PFSK-1 (cell line): ENCODE measurements at regions not wholly inside any gene's neighbourhood (a gene's known extent, or its start where the extent isn't known, plus 50 kb on each side); places are given as distances from the start of the nearest gene placed in this dataset.

Source experiments
- FOXP2 ChIP-seq: optimal IDR thresholded peaks from 2 replicates; pipeline ENCODE3; 2011; ENCODE audit warnings: borderline replicate concordance, control low read depth, inconsistent platforms; ENCODE audit not compliant: insufficient read depth; ENCODE audit errors: extremely low read length, extremely low read depth
- POLR2AphosphoS5 ChIP-seq: IDR thresholded peaks from 2 replicates; pipeline ENCODE4 v1.6.1; 2012; ENCODE audit warnings: low read depth, mild to moderate bottlenecking, control low read depth, low read length, moderate library complexity
- SIN3A ChIP-seq: IDR thresholded peaks from 2 replicates; pipeline ENCODE4 v1.6.1; 2012; ENCODE audit warnings: mild to moderate bottlenecking, low read length, moderate library complexity, borderline replicate concordance; ENCODE audit not compliant: insufficient read depth
- TF ChIP-seq, protein P1 (sequence below), 2 experiments: IDR thresholded peaks; 2 replicates each; pipeline versions ENCODE4 v1.6.1 to v1.8.0; 2011 to 2012; ENCODE audit warnings: low read depth in 2 of 2, low read length in 2 of 2, control low read depth in 1 of 2, inconsistent platforms in 1 of 2, mild to moderate bottlenecking in 1 of 2, moderate library complexity in 1 of 2; ENCODE audit not compliant: insufficient read depth in 1 of 2

DNA sequence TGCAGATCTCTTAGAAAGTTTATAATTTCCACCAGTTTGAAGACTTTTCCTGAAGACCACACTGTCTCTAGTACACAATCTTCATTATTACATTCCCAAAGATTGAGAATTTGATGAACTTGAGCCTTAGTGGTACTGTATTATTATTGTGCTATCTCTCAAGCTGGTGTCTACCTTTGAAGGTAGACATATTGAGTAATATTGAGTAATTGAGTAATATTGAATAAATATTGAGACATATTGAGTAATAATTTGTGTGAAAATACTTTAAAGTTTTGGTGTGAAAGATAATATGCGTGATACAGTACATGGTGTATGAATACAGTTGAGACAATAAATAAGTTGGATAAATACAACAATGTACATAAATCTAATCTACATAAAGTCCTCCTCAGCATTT, 613.1 kb upstream of the ADGRL2 start:
- TF ChIP-seq SIN3A (no peak), POLR2AphosphoS5 (no peak), FOXP2 (no peak)
- TF ChIP-seq, protein P1, sequence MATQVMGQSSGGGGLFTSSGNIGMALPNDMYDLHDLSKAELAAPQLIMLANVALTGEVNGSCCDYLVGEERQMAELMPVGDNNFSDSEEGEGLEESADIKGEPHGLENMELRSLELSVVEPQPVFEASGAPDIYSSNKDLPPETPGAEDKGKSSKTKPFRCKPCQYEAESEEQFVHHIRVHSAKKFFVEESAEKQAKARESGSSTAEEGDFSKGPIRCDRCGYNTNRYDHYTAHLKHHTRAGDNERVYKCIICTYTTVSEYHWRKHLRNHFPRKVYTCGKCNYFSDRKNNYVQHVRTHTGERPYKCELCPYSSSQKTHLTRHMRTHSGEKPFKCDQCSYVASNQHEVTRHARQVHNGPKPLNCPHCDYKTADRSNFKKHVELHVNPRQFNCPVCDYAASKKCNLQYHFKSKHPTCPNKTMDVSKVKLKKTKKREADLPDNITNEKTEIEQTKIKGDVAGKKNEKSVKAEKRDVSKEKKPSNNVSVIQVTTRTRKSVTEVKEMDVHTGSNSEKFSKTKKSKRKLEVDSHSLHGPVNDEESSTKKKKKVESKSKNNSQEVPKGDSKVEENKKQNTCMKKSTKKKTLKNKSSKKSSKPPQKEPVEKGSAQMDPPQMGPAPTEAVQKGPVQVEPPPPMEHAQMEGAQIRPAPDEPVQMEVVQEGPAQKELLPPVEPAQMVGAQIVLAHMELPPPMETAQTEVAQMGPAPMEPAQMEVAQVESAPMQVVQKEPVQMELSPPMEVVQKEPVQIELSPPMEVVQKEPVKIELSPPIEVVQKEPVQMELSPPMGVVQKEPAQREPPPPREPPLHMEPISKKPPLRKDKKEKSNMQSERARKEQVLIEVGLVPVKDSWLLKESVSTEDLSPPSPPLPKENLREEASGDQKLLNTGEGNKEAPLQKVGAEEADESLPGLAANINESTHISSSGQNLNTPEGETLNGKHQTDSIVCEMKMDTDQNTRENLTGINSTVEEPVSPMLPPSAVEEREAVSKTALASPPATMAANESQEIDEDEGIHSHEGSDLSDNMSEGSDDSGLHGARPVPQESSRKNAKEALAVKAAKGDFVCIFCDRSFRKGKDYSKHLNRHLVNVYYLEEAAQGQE (IDR thresholded peaks at IDR 0.05; ENCODE audit: insufficient read depth in 1 of 2, low read depth in 2 of 2, low read length in 2 of 2) = no peak
